ENCODE measurements at regions not wholly inside any gene's neighbourhood (a gene's known extent, or its start where the extent isn't known, plus 50 kb on each side); places are given as distances from the start of the nearest gene placed in this dataset.

DNA sequence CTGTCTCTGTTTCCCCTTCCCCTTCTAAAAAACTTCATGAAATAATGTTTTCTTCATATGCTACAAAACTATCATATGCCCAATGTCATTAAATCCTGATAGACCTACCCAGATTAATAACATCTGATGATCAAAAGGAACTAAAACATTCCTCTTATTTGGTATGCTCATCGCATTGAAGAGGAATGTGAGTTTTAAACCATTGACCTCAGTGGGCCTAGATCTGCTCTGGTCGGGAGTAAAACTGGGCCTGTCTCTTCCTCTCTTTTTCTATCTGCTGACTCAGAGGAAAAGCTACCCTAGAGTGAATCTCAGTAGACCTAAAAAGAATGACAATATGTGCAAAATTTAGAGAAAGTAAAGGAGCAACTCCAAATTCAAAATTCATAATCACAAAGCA is 275.8 kb downstream of the SATB1 start:
- no peaks in the 10 kb centered on the region for H3K36me3 ChIP-seq
- TF ChIP-seq POLR2A (IDR thresholded peaks at IDR 0.05) (no peak), EP300 (IDR thresholded peaks at IDR 0.05; ENCODE audit: low read depth) (no peak), POLR2AphosphoS5 (IDR thresholded peaks at IDR 0.05) (no peak)
- WGBS, 2 donors (ENCODE audit: low coverage in 1 of 2), result 89 to 92% methylated on average over 2 of the region's 2 CpGs
- no peak overlapping the region for H3K4me3 ChIP-seq
- no peaks in the 10 kb centered on the region for H3K27me3 ChIP-seq
- H3K27ac ChIP-seq, result no peak overlapping the region
- no peaks in the 10 kb centered on the region for H3K4me1 ChIP-seq
- no peak for DNase-seq
- in situ Hi-C loops (cut with MboI; ENCODE audit: low pct_ligation_motif_present in 1 of 4, low pct_unique_long_range_greater_than_20kb in 1 of 4, low sequenced_read_pairs in 3 of 4), result no loop called here
- intact Hi-C loops (cut with DNase I; ENCODE audit: low total_unique reads), result no loop called here
- no peaks in the 10 kb centered on the region for H3K9me3 ChIP-seq

DNA sequence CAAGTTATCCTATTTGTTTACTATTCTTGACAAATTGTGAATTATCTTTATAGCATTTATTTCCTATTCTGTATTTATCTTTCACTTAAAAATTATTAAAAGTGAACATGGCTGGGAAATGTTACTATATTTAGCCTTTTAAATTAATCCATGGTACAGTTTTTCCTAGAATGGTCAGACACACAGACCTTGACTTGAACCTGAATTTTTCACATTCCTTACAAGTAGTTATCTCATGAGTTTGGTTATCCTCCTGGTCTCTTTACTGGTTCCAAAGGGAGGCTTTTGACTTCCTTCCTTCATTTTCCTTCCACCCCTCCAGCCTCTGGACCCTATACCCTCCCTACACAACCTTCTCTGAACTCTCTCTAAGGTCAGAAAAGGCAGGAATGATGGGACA is 280.6 kb downstream of the SATB1 start:
- TF ChIP-seq POLR2AphosphoS5 (IDR thresholded peaks at IDR 0.05) (no peak), EP300 (IDR thresholded peaks at IDR 0.05; ENCODE audit: low read depth) (no peak), POLR2A (IDR thresholded peaks at IDR 0.05) (no peak)
- TF ChIP-seq, protein P1, sequence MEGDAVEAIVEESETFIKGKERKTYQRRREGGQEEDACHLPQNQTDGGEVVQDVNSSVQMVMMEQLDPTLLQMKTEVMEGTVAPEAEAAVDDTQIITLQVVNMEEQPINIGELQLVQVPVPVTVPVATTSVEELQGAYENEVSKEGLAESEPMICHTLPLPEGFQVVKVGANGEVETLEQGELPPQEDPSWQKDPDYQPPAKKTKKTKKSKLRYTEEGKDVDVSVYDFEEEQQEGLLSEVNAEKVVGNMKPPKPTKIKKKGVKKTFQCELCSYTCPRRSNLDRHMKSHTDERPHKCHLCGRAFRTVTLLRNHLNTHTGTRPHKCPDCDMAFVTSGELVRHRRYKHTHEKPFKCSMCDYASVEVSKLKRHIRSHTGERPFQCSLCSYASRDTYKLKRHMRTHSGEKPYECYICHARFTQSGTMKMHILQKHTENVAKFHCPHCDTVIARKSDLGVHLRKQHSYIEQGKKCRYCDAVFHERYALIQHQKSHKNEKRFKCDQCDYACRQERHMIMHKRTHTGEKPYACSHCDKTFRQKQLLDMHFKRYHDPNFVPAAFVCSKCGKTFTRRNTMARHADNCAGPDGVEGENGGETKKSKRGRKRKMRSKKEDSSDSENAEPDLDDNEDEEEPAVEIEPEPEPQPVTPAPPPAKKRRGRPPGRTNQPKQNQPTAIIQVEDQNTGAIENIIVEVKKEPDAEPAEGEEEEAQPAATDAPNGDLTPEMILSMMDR (IDR thresholded peaks at IDR 0.05), result no peak
- in situ Hi-C loops (cut with MboI; ENCODE audit: low pct_ligation_motif_present in 1 of 4, low pct_unique_long_range_greater_than_20kb in 1 of 4, low sequenced_read_pairs in 3 of 4), result no loop called here
- intact Hi-C loops (cut with DNase I; ENCODE audit: low total_unique reads), result no loop called here
- Histone ChIP-seq H3K36me3 (no peaks in the 10 kb centered on the region), H3K4me3 (no peak overlapping the region), H3K4me1 (no peaks in the 10 kb centered on the region), H3K27me3 (no peaks in the 10 kb centered on the region), H3K27ac (no peak overlapping the region), H3K9me3 (no peaks in the 10 kb centered on the region)
- no peak for DNase-seq

DNA sequence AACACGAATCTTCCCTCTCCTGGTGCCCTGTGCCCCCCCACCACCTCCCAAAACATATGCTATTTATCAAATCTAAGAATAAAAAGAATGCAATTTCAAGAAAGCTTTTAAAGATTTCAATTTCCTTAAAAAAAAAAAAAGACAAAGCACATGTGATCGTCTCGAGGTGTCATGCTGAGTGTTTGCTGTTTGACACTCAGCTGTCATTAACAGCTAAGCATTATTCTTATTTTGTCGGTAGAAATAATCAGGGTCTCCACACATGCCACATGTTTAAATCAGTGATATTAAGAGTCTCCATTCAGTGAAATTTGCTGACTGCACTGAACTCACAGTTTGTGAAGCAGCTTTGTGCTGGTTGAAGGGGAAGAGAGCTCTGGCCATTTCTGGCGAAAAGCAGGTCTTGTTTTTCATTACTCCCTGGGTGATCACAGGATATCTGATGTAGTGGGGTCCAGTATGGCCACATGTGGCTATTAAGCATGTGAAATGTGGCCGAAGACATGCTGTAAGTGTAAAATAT is 281.8 kb downstream of the SATB1 start:
- intact Hi-C loops (cut with DNase I; ENCODE audit: low total_unique reads) (no loop called here), in situ Hi-C loops (cut with MboI; ENCODE audit: low pct_ligation_motif_present in 1 of 4, low pct_unique_long_range_greater_than_20kb in 1 of 4, low sequenced_read_pairs in 3 of 4) (no loop called here)
- Histone ChIP-seq H3K4me3 (no peak overlapping the region), H3K9me3 (no peaks in the 10 kb centered on the region), H3K36me3 (no peaks in the 10 kb centered on the region), H3K4me1 (no peaks in the 10 kb centered on the region), H3K27me3 (no peaks in the 10 kb centered on the region), H3K27ac (no peak overlapping the region)
- no peak for DNase-seq
- TF ChIP-seq, protein P1 (IDR thresholded peaks at IDR 0.05), result no peak
- TF ChIP-seq POLR2AphosphoS5 (IDR thresholded peaks at IDR 0.05) (no peak), POLR2A (IDR thresholded peaks at IDR 0.05) (no peak), EP300 (IDR thresholded peaks at IDR 0.05; ENCODE audit: low read depth) (no peak)
- 74 to 86% methylated on average over 6 of the region's 6 CpGs for WGBS, 2 donors (ENCODE audit: low coverage in 1 of 2)

DNA sequence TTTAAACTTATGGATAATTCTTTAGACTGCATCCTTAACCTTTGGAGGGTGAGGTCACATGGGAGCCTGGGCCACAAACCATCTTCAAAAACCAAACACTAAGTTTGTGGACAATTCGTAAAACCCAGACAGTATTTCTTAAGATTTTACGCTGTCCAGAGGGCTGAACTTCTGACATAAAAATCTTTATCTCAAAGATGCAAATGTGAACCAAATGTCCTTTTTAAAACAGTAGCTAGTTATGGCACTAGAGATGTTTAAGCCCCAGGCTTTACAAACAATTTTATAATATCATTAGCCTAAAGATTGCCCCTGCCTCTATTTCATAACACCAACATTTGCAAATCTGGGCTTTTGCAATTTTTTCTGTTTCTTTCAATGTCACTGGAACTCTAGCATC is 287.2 kb downstream of the SATB1 start:
- in situ Hi-C loops (cut with MboI; ENCODE audit: low pct_ligation_motif_present in 1 of 4, low pct_unique_long_range_greater_than_20kb in 1 of 4, low sequenced_read_pairs in 3 of 4) (no loop called here), intact Hi-C loops (cut with DNase I; ENCODE audit: low total_unique reads) (no loop called here)
- H3K9me3 ChIP-seq, result no peaks in the 10 kb centered on the region
- TF ChIP-seq POLR2AphosphoS5 (IDR thresholded peaks at IDR 0.05) (no peak), EP300 (IDR thresholded peaks at IDR 0.05; ENCODE audit: low read depth) (no peak), POLR2A (IDR thresholded peaks at IDR 0.05) (no peak)
- TF ChIP-seq, protein P1 (IDR thresholded peaks at IDR 0.05), result no peak
- no peaks in the 10 kb centered on the region for H3K27me3 ChIP-seq
- 80 to 84% methylated on average over 2 of the region's 2 CpGs for WGBS, 2 donors (ENCODE audit: low coverage in 1 of 2)
- H3K27ac ChIP-seq, result no peak overlapping the region
- DNase-seq, result no peak
- no peak overlapping the region for H3K4me3 ChIP-seq
- no peaks in the 10 kb centered on the region for H3K36me3 ChIP-seq
- no peaks in the 10 kb centered on the region for H3K4me1 ChIP-seq
